ENCODE measurements at regions not wholly inside any gene's neighbourhood (a gene's known extent, or its start where the extent isn't known, plus 50 kb on each side); places are given as distances from the start of the nearest gene placed in this dataset.

- Histone ChIP-seq H3K9me3 (no peaks in the 10 kb centered on the region), H3K27me3 (no peaks in the 10 kb centered on the region), H3K36me3 (no peaks in the 10 kb centered on the region), H3K4me1 (peaks cover 0 to 21% (median 0%) of the 10 kb centered on the region in 4 donors), H3K27ac (no peak overlapping the region), H3K4me3 (no peak overlapping the region)
- TF ChIP-seq, protein P1, sequence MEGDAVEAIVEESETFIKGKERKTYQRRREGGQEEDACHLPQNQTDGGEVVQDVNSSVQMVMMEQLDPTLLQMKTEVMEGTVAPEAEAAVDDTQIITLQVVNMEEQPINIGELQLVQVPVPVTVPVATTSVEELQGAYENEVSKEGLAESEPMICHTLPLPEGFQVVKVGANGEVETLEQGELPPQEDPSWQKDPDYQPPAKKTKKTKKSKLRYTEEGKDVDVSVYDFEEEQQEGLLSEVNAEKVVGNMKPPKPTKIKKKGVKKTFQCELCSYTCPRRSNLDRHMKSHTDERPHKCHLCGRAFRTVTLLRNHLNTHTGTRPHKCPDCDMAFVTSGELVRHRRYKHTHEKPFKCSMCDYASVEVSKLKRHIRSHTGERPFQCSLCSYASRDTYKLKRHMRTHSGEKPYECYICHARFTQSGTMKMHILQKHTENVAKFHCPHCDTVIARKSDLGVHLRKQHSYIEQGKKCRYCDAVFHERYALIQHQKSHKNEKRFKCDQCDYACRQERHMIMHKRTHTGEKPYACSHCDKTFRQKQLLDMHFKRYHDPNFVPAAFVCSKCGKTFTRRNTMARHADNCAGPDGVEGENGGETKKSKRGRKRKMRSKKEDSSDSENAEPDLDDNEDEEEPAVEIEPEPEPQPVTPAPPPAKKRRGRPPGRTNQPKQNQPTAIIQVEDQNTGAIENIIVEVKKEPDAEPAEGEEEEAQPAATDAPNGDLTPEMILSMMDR (IDR thresholded peaks at IDR 0.05), result no peak
- TF ChIP-seq POLR2A (IDR thresholded peaks at IDR 0.05) (no peak), EP300 (IDR thresholded peaks at IDR 0.05) (no peak)
- DNase-seq (ENCODE audit: low spot score in 2 of 2), result no peak
Measured at GRCh38 chr13:76516586-76516985, 369.6 kb downstream of the KCTD12 start.

- H3K27ac ChIP-seq, result no peak overlapping the region
Measured at GRCh38 chr13:76516013-76516412, 370.2 kb downstream of the KCTD12 start.

DNA sequence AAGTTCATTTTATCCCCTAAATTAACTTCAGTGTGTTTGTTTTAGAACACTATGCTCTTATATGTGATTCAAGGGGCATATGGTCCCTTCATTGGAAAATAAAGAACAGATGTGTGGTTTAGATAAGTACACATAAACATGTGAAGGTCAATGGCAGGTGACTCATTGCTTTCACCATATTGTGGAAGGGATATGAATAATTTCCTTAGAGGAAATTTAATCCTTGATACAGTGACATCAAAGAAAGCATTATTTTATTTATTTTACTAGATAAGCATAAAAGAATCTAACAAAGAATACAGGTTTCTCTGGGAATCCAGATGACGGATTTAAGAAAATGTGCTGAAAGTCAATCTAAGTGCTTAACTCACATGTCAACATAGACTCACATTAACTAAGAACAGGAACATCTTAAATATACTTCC, 373.5 kb downstream of the KCTD12 start:
- 67 to 79% methylated on average over 1 of the region's 1 CpG for WGBS, 2 donors
- TF ChIP-seq, protein P1 (IDR thresholded peaks at IDR 0.05), result no peak
- no peak for TF ChIP-seq POLR2A (IDR thresholded peaks at IDR 0.05)
- peak; percentile 64 to 74 for TF ChIP-seq EP300 (IDR thresholded peaks at IDR 0.05)
- Histone ChIP-seq H3K4me1 (peaks cover 0 to 21% (median 0%) of the 10 kb centered on the region in 4 donors), H3K9me3 (no peaks in the 10 kb centered on the region), H3K27me3 (no peaks in the 10 kb centered on the region), H3K27ac (no peak overlapping the region), H3K4me3 (no peak overlapping the region), H3K36me3 (no peaks in the 10 kb centered on the region)
- no peak for DNase-seq (ENCODE audit: low spot score in 2 of 2)

More at GRCh38 chr13:76516013-76516412, 370.2 kb downstream of the KCTD12 start:
- Histone ChIP-seq H3K4me1 (peaks cover 0 to 21% (median 0%) of the 10 kb centered on the region in 4 donors), H3K9me3 (no peaks in the 10 kb centered on the region), H3K36me3 (no peaks in the 10 kb centered on the region), H3K27me3 (no peaks in the 10 kb centered on the region), H3K4me3 (no peak overlapping the region)
- TF ChIP-seq EP300 (IDR thresholded peaks at IDR 0.05) (no peak), POLR2A (IDR thresholded peaks at IDR 0.05) (no peak)
- TF ChIP-seq, protein P1 (IDR thresholded peaks at IDR 0.05), result no peak
- no peak for DNase-seq (ENCODE audit: low spot score in 2 of 2)
- WGBS, 2 donors, result 54 to 66% methylated on average over 1 of the region's 1 CpG

- TF ChIP-seq POLR2A (IDR thresholded peaks at IDR 0.05) (no peak), EP300 (IDR thresholded peaks at IDR 0.05) (no peak)
- TF ChIP-seq, protein P1 (IDR thresholded peaks at IDR 0.05), result no peak
- H3K4me3 ChIP-seq, result no peak overlapping the region
- no peaks in the 10 kb centered on the region for H3K9me3 ChIP-seq
- H3K4me1 ChIP-seq, result peaks cover 0 to 8% (median 0%) of the 10 kb centered on the region in 4 donors
- WGBS, 2 donors, result 66 to 84% methylated on average over 3 of the region's 3 CpGs
- DNase-seq (ENCODE audit: low spot score in 2 of 2), result no peak
- H3K27ac ChIP-seq, result no peak overlapping the region
- no peaks in the 10 kb centered on the region for H3K36me3 ChIP-seq
- H3K27me3 ChIP-seq, result no peaks in the 10 kb centered on the region
Measured at GRCh38 chr13:76505437-76505836, 380.8 kb downstream of the KCTD12 start.

DNA sequence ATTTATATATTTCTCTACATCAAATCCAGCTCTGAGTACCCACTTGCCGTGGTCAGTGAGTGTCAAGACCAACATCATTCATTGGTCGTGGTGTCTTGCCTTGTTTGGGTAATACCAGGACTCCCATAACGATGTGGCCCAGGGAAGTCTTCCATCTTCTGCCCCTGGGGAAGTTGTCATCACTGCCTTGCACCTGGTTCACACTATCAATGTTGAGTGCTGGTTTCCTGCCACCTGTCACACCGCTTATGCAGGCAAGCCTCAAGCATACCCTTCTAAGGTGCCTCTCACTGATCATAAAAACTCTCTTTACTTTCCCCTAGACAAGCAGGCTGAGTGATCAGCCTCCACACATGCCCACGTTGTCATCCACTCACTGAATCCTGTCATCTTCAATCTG, 382.4 kb downstream of the KCTD12 start:
- 71 to 84% methylated on average over 5 of the region's 5 CpGs for WGBS, 2 donors
- Histone ChIP-seq H3K9me3 (no peaks in the 10 kb centered on the region), H3K36me3 (no peaks in the 10 kb centered on the region), H3K4me1 (peaks cover 0 to 14% (median 0%) of the 10 kb centered on the region in 4 donors), H3K27ac (no peak overlapping the region), H3K4me3 (no peak overlapping the region), H3K27me3 (no peaks in the 10 kb centered on the region)
- TF ChIP-seq, protein P1 (IDR thresholded peaks at IDR 0.05), result no peak
- TF ChIP-seq POLR2A (IDR thresholded peaks at IDR 0.05) (no peak), EP300 (IDR thresholded peaks at IDR 0.05) (no peak)
- no peak for DNase-seq (ENCODE audit: low spot score in 2 of 2)

Measured in tibial nerve (tissue), 4 donors.